ENCODE measurements at regions not wholly inside any gene's neighbourhood (a gene's known extent, or its start where the extent isn't known, plus 50 kb on each side); places are given as distances from the start of the nearest gene placed in this dataset.

DNA sequence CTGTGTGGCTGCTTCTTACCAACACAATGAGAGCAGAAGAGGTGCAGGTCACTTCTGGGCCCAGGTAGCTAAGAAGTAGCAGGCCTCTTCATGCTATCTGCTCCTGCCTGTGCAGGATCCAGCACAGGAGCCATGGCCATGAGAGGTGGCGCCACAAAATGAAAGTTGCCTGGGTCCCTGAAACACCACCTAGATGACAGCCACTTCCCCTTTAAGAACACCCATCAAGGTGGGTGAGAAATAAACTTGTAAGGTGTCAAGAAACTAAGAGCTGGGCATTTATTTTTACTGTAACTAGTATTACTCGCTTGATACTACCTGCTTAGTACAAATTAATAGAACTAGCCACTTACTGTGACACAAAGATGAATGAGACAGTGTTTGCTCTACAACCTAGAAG lies 484.6 kb upstream of the TBL1XR1 start:
- ATAC-seq = no peak
- no peak for TF ChIP-seq GLIS3 (CRISPR knock-in tag; IDR thresholded peaks at IDR 0.05)
- TF ChIP-seq RARB (CRISPR knock-in tag; IDR thresholded peaks at IDR 0.05) = no peak

DNA sequence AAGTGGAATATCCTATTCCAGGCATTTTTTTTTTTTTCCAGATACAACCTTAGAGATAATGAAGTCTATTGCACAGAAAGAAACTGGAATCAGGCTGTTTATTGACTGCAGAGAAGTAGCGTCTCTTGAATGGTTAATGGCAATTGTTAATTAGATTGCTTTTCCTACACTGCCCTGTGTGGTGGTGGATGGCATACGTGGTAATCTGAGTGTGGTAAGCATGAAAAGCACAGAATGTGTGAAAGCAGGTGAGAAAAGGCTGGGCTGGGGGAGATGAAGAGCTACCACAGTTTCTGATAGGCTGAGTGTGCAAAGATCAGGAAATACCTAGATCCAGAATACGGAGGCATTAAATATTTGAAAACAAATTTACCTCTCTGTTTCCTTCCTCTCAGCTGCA lies 486.3 kb upstream of the TBL1XR1 start:
- TF ChIP-seq PPARA (CRISPR knock-in tag; IDR thresholded peaks at IDR 0.05; ENCODE audit: borderline replicate concordance) = no peak
- no peak for TF ChIP-seq ZC3H10 (CRISPR knock-in tag; IDR thresholded peaks at IDR 0.05)
- TF ChIP-seq RARB (CRISPR knock-in tag; IDR thresholded peaks at IDR 0.05) = no peak
- TF ChIP-seq OSR1 (CRISPR knock-in tag; IDR thresholded peaks at IDR 0.05) = no peak
- no peak for TF ChIP-seq CSDC2 (CRISPR knock-in tag; IDR thresholded peaks at IDR 0.05)
- no peak for TF ChIP-seq BACH2 (CRISPR knock-in tag; IDR thresholded peaks at IDR 0.05; ENCODE audit: borderline replicate concordance)
- no peak for TF ChIP-seq ZFP30 (CRISPR knock-in tag; IDR thresholded peaks at IDR 0.05)
- TF ChIP-seq, protein P1, sequence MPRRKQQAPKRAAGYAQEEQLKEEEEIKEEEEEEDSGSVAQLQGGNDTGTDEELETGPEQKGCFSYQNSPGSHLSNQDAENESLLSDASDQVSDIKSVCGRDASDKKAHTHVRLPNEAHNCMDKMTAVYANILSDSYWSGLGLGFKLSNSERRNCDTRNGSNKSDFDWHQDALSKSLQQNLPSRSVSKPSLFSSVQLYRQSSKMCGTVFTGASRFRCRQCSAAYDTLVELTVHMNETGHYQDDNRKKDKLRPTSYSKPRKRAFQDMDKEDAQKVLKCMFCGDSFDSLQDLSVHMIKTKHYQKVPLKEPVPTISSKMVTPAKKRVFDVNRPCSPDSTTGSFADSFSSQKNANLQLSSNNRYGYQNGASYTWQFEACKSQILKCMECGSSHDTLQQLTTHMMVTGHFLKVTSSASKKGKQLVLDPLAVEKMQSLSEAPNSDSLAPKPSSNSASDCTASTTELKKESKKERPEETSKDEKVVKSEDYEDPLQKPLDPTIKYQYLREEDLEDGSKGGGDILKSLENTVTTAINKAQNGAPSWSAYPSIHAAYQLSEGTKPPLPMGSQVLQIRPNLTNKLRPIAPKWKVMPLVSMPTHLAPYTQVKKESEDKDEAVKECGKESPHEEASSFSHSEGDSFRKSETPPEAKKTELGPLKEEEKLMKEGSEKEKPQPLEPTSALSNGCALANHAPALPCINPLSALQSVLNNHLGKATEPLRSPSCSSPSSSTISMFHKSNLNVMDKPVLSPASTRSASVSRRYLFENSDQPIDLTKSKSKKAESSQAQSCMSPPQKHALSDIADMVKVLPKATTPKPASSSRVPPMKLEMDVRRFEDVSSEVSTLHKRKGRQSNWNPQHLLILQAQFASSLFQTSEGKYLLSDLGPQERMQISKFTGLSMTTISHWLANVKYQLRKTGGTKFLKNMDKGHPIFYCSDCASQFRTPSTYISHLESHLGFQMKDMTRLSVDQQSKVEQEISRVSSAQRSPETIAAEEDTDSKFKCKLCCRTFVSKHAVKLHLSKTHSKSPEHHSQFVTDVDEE (CRISPR knock-in tag; IDR thresholded peaks at IDR 0.05) = no peak
- TF ChIP-seq ZNF70 (CRISPR knock-in tag; IDR thresholded peaks at IDR 0.05) = no peak
- no peak for TF ChIP-seq ARNTL (CRISPR knock-in tag; IDR thresholded peaks at IDR 0.05; ENCODE audit: borderline replicate concordance, low read depth)
- no peak for ATAC-seq

DNA sequence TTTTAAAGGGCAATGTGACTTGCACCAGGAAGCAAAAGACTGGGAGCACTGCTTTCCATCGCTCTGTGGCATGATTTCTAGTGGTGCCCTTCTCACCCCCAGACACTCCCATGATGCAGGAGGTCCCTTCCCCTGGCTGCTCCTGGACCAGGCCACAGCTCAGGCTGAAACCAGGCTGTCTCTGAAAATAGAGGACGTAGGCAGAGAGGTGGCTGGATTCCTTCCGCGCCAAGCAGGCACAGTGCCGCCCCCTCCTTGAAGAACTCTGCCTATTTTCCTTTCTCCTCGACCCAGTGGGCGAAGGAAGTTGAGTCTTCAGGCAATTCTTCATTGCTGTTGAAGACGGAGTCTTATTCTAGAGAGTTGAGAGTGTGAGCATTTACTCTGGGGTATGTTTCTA lies 489.4 kb upstream of the TBL1XR1 start:
- no peak for ATAC-seq
- TF ChIP-seq ISL1 (CRISPR knock-in tag; IDR thresholded peaks at IDR 0.05) (no peak), ZNF70 (CRISPR knock-in tag; IDR thresholded peaks at IDR 0.05) (no peak)
- TF ChIP-seq, protein P2, sequence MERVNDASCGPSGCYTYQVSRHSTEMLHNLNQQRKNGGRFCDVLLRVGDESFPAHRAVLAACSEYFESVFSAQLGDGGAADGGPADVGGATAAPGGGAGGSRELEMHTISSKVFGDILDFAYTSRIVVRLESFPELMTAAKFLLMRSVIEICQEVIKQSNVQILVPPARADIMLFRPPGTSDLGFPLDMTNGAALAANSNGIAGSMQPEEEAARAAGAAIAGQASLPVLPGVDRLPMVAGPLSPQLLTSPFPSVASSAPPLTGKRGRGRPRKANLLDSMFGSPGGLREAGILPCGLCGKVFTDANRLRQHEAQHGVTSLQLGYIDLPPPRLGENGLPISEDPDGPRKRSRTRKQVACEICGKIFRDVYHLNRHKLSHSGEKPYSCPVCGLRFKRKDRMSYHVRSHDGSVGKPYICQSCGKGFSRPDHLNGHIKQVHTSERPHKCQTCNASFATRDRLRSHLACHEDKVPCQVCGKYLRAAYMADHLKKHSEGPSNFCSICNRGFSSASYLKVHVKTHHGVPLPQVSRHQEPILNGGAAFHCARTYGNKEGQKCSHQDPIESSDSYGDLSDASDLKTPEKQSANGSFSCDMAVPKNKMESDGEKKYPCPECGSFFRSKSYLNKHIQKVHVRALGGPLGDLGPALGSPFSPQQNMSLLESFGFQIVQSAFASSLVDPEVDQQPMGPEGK (CRISPR knock-in tag; IDR thresholded peaks at IDR 0.05; ENCODE audit: borderline replicate concordance) = no peak
- TF ChIP-seq, protein P3, sequence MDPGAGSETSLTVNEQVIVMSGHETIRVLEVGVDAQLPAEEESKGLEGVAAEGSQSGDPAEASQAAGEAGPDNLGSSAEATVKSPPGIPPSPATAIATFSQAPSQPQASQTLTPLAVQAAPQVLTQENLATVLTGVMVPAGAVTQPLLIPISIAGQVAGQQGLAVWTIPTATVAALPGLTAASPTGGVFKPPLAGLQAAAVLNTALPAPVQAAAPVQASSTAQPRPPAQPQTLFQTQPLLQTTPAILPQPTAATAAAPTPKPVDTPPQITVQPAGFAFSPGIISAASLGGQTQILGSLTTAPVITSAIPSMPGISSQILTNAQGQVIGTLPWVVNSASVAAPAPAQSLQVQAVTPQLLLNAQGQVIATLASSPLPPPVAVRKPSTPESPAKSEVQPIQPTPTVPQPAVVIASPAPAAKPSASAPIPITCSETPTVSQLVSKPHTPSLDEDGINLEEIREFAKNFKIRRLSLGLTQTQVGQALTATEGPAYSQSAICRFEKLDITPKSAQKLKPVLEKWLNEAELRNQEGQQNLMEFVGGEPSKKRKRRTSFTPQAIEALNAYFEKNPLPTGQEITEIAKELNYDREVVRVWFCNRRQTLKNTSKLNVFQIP (CRISPR knock-in tag; IDR thresholded peaks at IDR 0.05; ENCODE audit: borderline replicate concordance, low read depth) = no peak

DNA sequence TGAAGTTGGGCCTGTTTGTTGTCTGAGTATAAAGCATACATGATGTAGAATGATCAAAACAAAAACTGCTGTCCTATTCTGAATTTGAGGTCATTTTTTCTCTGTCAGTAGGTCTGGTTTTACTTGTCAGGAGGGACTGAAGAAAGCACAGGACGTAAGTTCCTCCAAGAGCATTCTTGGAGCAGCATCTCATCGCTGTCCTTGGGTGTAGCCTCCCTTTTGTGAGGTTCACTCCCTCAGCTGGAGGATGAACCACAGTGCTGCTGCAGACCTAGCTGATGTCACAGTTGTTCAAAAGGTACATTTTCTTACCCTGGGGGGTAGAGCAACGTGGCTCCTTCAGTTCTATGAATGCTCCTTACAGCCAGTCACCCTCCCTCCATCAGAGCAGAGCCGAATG lies 490.0 kb upstream of the TBL1XR1 start:
- ATAC-seq = no peak
- TF ChIP-seq ARNTL (CRISPR knock-in tag; IDR thresholded peaks at IDR 0.05; ENCODE audit: borderline replicate concordance, low read depth) = no peak
- TF ChIP-seq CSDC2 (CRISPR knock-in tag; IDR thresholded peaks at IDR 0.05) = no peak
- TF ChIP-seq, protein P1 (CRISPR knock-in tag; IDR thresholded peaks at IDR 0.05) = no peak

DNA sequence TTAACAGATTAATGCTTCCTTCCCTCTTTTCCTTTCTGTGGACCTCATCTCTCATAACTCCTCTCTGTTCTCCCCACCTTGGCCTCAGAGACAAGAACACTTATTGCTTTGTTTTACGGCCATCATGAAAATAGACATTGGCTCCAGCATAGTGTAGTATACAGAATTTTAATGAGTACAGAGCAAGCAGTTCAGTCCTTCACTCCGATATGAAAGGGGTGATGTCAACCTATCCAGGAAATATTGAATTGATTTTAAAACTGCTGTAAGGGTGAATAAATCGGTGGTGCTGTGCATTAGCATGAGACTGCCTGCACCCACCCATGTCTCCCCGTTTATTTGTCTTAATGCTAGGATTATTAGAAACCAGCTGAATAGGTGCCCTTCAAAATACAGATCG lies 490.9 kb upstream of the TBL1XR1 start:
- TF ChIP-seq RARB (CRISPR knock-in tag; IDR thresholded peaks at IDR 0.05) = no peak
- TF ChIP-seq ZNF565 (CRISPR knock-in tag; conservative IDR thresholded peaks at IDR 0.05; ENCODE audit: low read depth) = no peak
- ATAC-seq = no peak

DNA sequence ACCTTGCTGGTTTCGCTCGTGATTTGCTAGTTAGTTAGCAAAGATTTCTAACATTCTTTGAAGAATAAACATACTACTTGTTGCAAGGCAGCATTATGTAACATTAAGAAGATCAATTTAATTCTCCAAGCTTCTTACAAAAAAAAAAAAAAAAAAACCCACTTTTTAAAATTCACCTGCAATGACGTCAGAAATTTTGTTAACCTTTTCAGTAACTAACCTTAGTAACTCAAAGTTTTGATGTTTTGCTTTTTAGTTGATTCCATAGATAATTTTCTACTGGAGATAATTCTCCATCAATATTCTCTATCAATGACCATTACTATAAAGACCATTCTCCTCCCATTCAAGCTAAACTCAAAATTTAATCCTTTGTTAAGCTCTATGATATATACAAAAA lies 491.8 kb upstream of the TBL1XR1 start:
- TF ChIP-seq GLIS3 (CRISPR knock-in tag; IDR thresholded peaks at IDR 0.05) = no peak
- no peak for TF ChIP-seq RARB (CRISPR knock-in tag; IDR thresholded peaks at IDR 0.05)
- no peak for TF ChIP-seq TCF4 (CRISPR knock-in tag; IDR thresholded peaks at IDR 0.05; ENCODE audit: borderline replicate concordance)
- TF ChIP-seq ARNTL (CRISPR knock-in tag; IDR thresholded peaks at IDR 0.05; ENCODE audit: borderline replicate concordance, low read depth) = no peak
- ATAC-seq = no peak

Data from SK-N-SH treated with all-trans-retinoic acid at 6 μM for 48 hours (cell line).